ENCODE measurements at regions not wholly inside any gene's neighbourhood (a gene's known extent, or its start where the extent isn't known, plus 50 kb on each side); places are given as distances from the start of the nearest gene placed in this dataset.
"Not testable (repeated sequence)": the region's sequence is repeated elsewhere in the genome, so short reads cannot be mapped to it uniquely, and the experiment has no call there.

- WGBS, 2 donors: 58 to 65% methylated on average over 9 of the region's 9 CpGs
- Histone ChIP-seq H3K36me3 (ENCODE audit: control insufficient read depth in 2 of 2, insufficient read depth in 2 of 2, low read length in 1 of 2) (no peaks in the 10 kb centered on the region), H3K27me3 (ENCODE audit: control insufficient read depth in 1 of 2, insufficient read depth in 2 of 2, low read length in 2 of 2) (no peaks in the 10 kb centered on the region), H3K4me1 (ENCODE audit: control insufficient read depth in 2 of 2, insufficient read depth in 2 of 2, low read length in 1 of 2) (no peaks in the 10 kb centered on the region), H3K27ac (ENCODE audit: low read depth in 2 of 2, low read length in 1 of 2) (no peak overlapping the region), H3K4me3 (ENCODE audit: low read depth in 1 of 2, low read length in 2 of 2) (no peak overlapping the region), H3K9me3 (ENCODE audit: control insufficient read depth in 2 of 2, insufficient read depth in 1 of 2, low read depth in 1 of 2, low read length in 1 of 2) (no peaks in the 10 kb centered on the region)
Observed at GRCh38 chr14:106511006-106511799, 984.8 kb downstream of the TMEM121 start.

DNA sequence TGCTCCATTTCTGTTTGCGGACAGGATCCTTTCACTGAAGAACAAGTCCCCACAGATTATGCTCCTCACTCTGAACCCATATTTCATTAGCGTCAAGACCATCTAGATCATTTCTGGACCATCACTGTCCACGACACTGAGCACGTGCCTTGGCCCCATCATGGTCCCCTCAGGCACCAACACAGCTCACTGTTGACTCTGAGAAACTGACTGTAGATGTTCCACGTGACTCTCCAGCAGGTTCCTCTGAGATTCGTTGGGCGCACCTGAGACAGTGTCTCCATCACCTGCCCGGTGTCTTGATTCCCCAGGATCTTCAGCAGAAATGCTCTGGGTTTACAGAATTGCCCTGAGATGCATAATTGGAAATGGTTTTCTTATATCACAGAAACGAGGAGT lies 985.4 kb downstream of the TMEM121 start:
- H3K27me3 ChIP-seq (ENCODE audit: control insufficient read depth in 1 of 2, insufficient read depth in 2 of 2, low read length in 2 of 2): no peaks in the 10 kb centered on the region
- 71 to 73% methylated on average over 9 of the region's 9 CpGs for WGBS, 2 donors
- H3K36me3 ChIP-seq (ENCODE audit: control insufficient read depth in 2 of 2, insufficient read depth in 2 of 2, low read length in 1 of 2): no peaks in the 10 kb centered on the region
- no peaks in the 10 kb centered on the region for H3K9me3 ChIP-seq (ENCODE audit: control insufficient read depth in 2 of 2, insufficient read depth in 1 of 2, low read depth in 1 of 2, low read length in 1 of 2)
- no peak overlapping the region for H3K4me3 ChIP-seq (ENCODE audit: low read depth in 1 of 2, low read length in 2 of 2)
- no peaks in the 10 kb centered on the region for H3K4me1 ChIP-seq (ENCODE audit: control insufficient read depth in 2 of 2, insufficient read depth in 2 of 2, low read length in 1 of 2)
- no peak overlapping the region for H3K27ac ChIP-seq (ENCODE audit: low read depth in 2 of 2, low read length in 1 of 2)

- WGBS, 2 donors: 43 to 70% methylated on average over 3 of the region's 3 CpGs
- no peaks in the 10 kb centered on the region for H3K4me1 ChIP-seq (ENCODE audit: control insufficient read depth in 2 of 2, insufficient read depth in 2 of 2, low read length in 1 of 2)
- no peaks in the 10 kb centered on the region for H3K9me3 ChIP-seq (ENCODE audit: control insufficient read depth in 2 of 2, insufficient read depth in 1 of 2, low read depth in 1 of 2, low read length in 1 of 2)
- H3K27ac ChIP-seq (ENCODE audit: low read depth in 2 of 2, low read length in 1 of 2): no peak overlapping the region
- no peaks in the 10 kb centered on the region for H3K36me3 ChIP-seq (ENCODE audit: control insufficient read depth in 2 of 2, insufficient read depth in 2 of 2, low read length in 1 of 2)
- H3K27me3 ChIP-seq (ENCODE audit: control insufficient read depth in 1 of 2, insufficient read depth in 2 of 2, low read length in 2 of 2): no peaks in the 10 kb centered on the region
- H3K4me3 ChIP-seq (ENCODE audit: low read depth in 1 of 2, low read length in 2 of 2): no peak overlapping the region
Observed at GRCh38 chr14:106513302-106513701, 986.9 kb downstream of the TMEM121 start.

GRCh38 chr14:106518054-106518943 lies 991.9 kb downstream of the TMEM121 start:
- 52 to 53% methylated on average over 10 to 11 of the region's 11 CpGs for WGBS, 2 donors
- Histone ChIP-seq H3K9me3 (ENCODE audit: control insufficient read depth in 2 of 2, insufficient read depth in 1 of 2, low read depth in 1 of 2, low read length in 1 of 2) (no peaks in the 10 kb centered on the region), H3K4me3 (ENCODE audit: low read depth in 1 of 2, low read length in 2 of 2) (no peak overlapping the region), H3K4me1 (ENCODE audit: control insufficient read depth in 2 of 2, insufficient read depth in 2 of 2, low read length in 1 of 2) (no peaks in the 10 kb centered on the region), H3K27ac (ENCODE audit: low read depth in 2 of 2, low read length in 1 of 2) (no peak overlapping the region), H3K27me3 (ENCODE audit: control insufficient read depth in 1 of 2, insufficient read depth in 2 of 2, low read length in 2 of 2) (no peaks in the 10 kb centered on the region), H3K36me3 (ENCODE audit: control insufficient read depth in 2 of 2, insufficient read depth in 2 of 2, low read length in 1 of 2) (no peaks in the 10 kb centered on the region)

GRCh38 chr14:106522118-106522517 lies 995.7 kb downstream of the TMEM121 start:
- H3K36me3 ChIP-seq (ENCODE audit: control insufficient read depth in 2 of 2, insufficient read depth in 2 of 2, low read length in 1 of 2); H3K9me3 ChIP-seq (ENCODE audit: control insufficient read depth in 2 of 2, insufficient read depth in 1 of 2, low read depth in 1 of 2, low read length in 1 of 2); H3K27me3 ChIP-seq (ENCODE audit: control insufficient read depth in 1 of 2, insufficient read depth in 2 of 2, low read length in 2 of 2); H3K27ac ChIP-seq (ENCODE audit: low read depth in 2 of 2, low read length in 1 of 2); H3K4me1 ChIP-seq (ENCODE audit: control insufficient read depth in 2 of 2, insufficient read depth in 2 of 2, low read length in 1 of 2); H3K4me3 ChIP-seq (ENCODE audit: low read depth in 1 of 2, low read length in 2 of 2): not testable (repeated sequence)
- WGBS, 2 donors: 30 to 35% methylated on average over 1 of the region's 1 CpG

DNA sequence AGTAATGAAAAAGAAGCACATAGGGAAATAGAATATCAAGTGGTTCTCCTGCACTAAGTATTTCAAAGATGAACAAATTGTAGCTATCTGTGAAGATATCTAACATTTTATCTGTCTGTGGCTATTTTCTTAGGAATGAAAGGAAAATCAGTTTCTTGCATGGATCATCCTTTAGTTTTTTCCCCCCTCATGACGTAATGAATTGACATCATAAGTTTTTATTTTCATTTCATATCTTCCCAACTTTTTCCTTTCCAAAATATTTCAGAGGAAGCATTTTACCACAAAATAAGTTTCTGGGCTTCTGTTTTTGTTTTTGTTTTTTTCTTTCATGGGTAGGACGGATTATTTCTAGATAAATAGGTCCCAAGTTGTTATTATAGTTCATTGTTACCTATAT lies 996.6 kb downstream of the TMEM121 start:
- WGBS, 2 donors: 11 to 19% methylated on average over 2 of the region's 2 CpGs
- Histone ChIP-seq H3K27me3 (ENCODE audit: control insufficient read depth in 1 of 2, insufficient read depth in 2 of 2, low read length in 2 of 2) (no peaks in the 10 kb centered on the region), H3K36me3 (ENCODE audit: control insufficient read depth in 2 of 2, insufficient read depth in 2 of 2, low read length in 1 of 2) (no peaks in the 10 kb centered on the region), H3K27ac (ENCODE audit: low read depth in 2 of 2, low read length in 1 of 2) (no peak overlapping the region), H3K4me3 (ENCODE audit: low read depth in 1 of 2, low read length in 2 of 2) (no peak overlapping the region), H3K9me3 (ENCODE audit: control insufficient read depth in 2 of 2, insufficient read depth in 1 of 2, low read depth in 1 of 2, low read length in 1 of 2) (no peaks in the 10 kb centered on the region), H3K4me1 (ENCODE audit: control insufficient read depth in 2 of 2, insufficient read depth in 2 of 2, low read length in 1 of 2) (no peaks in the 10 kb centered on the region)

- Histone ChIP-seq H3K4me1 (ENCODE audit: control insufficient read depth in 2 of 2, insufficient read depth in 2 of 2, low read length in 1 of 2) (no peaks in the 10 kb centered on the region), H3K9me3 (ENCODE audit: control insufficient read depth in 2 of 2, insufficient read depth in 1 of 2, low read depth in 1 of 2, low read length in 1 of 2) (no peaks in the 10 kb centered on the region), H3K27ac (ENCODE audit: low read depth in 2 of 2, low read length in 1 of 2) (no peak overlapping the region), H3K27me3 (ENCODE audit: control insufficient read depth in 1 of 2, insufficient read depth in 2 of 2, low read length in 2 of 2) (no peaks in the 10 kb centered on the region), H3K36me3 (ENCODE audit: control insufficient read depth in 2 of 2, insufficient read depth in 2 of 2, low read length in 1 of 2) (no peaks in the 10 kb centered on the region), H3K4me3 (ENCODE audit: low read depth in 1 of 2, low read length in 2 of 2) (no peak overlapping the region)
- whole genome bisulfite sequencing, 2 donors: 49 to 63% methylated on average over 2 of the region's 2 CpGs
Observed at GRCh38 chr14:106528717-106529116, 1002.3 kb downstream of the TMEM121 start.

- Histone ChIP-seq H3K4me1 (ENCODE audit: control insufficient read depth in 2 of 2, insufficient read depth in 2 of 2, low read length in 1 of 2) (no peaks in the 10 kb centered on the region), H3K27me3 (ENCODE audit: control insufficient read depth in 1 of 2, insufficient read depth in 2 of 2, low read length in 2 of 2) (no peaks in the 10 kb centered on the region), H3K4me3 (ENCODE audit: low read depth in 1 of 2, low read length in 2 of 2) (no peak overlapping the region), H3K27ac (ENCODE audit: low read depth in 2 of 2, low read length in 1 of 2) (no peak overlapping the region), H3K9me3 (ENCODE audit: control insufficient read depth in 2 of 2, insufficient read depth in 1 of 2, low read depth in 1 of 2, low read length in 1 of 2) (no peaks in the 10 kb centered on the region), H3K36me3 (ENCODE audit: control insufficient read depth in 2 of 2, insufficient read depth in 2 of 2, low read length in 1 of 2) (no peaks in the 10 kb centered on the region)
- 66 to 81% methylated on average over 3 of the region's 3 CpGs for WGBS, 2 donors
Observed at GRCh38 chr14:106530031-106530422, 1003.6 kb downstream of the TMEM121 start.

DNA sequence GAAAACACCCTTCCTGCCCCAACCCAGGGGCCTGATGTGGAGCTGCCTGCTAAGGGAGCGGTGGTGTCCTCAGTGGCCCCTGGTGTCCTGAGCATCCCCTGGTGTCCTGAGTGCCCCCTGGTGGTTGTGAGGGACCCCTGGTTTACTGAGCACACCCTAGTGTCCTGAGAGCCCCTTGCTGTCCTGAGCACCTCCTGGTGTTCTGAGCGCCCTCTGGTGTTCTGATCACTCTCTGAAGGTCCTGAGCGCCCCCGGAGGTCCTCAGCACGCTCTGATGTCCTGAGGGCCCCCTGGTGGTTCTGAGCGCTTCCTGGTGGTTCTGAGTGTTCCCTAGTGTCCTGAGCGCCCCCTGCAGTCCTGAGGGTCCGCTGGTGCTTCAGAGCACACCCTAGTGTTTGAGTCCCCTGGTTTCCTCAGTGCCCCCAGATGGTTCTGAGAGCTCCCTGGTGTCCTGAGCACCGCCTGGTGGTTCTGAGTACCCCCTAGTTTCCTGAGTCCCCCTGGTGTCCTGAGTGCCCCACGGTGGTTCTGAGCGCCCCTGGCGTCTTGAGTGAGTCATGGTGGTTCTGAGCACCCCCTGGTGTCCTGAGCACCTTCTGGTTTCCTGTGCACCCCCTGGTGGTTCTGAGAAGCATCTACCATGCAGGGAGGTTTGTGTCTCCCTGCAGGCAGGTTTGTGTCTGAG lies 1004.2 kb downstream of the TMEM121 start:
- Histone ChIP-seq H3K4me1 (ENCODE audit: control insufficient read depth in 2 of 2, insufficient read depth in 2 of 2, low read length in 1 of 2) (no peaks in the 10 kb centered on the region), H3K36me3 (ENCODE audit: control insufficient read depth in 2 of 2, insufficient read depth in 2 of 2, low read length in 1 of 2) (no peaks in the 10 kb centered on the region), H3K4me3 (ENCODE audit: low read depth in 1 of 2, low read length in 2 of 2) (no peak overlapping the region), H3K9me3 (ENCODE audit: control insufficient read depth in 2 of 2, insufficient read depth in 1 of 2, low read depth in 1 of 2, low read length in 1 of 2) (no peaks in the 10 kb centered on the region), H3K27me3 (ENCODE audit: control insufficient read depth in 1 of 2, insufficient read depth in 2 of 2, low read length in 2 of 2) (no peaks in the 10 kb centered on the region), H3K27ac (ENCODE audit: low read depth in 2 of 2, low read length in 1 of 2) (no peak overlapping the region)
- WGBS, 2 donors: 63 to 66% methylated on average over 12 of the region's 12 CpGs
